Neural progenitor cell (in vitro differentiated cells): ENCODE measurements at regions not wholly inside any gene's neighbourhood (a gene's known extent, or its start where the extent isn't known, plus 50 kb on each side); places are given as distances from the start of the nearest gene placed in this dataset.

Source experiments
- EZH2phosphoT487 ChIP-seq: fragments of 200-600 bp; sonication (generic); IDR thresholded peaks from 2 replicates; pipeline ENCODE4 v1.6.1; 2017; ENCODE audit warnings: antibody characterized with exemption
- TF ChIP-seq, protein P1 (sequence below): fragments of 200-600 bp; sonication (generic); IDR thresholded peaks from 2 replicates; pipeline ENCODE4 v1.5.1; 2017; ENCODE audit warnings: antibody characterized with exemption, mild to moderate bottlenecking

DNA sequence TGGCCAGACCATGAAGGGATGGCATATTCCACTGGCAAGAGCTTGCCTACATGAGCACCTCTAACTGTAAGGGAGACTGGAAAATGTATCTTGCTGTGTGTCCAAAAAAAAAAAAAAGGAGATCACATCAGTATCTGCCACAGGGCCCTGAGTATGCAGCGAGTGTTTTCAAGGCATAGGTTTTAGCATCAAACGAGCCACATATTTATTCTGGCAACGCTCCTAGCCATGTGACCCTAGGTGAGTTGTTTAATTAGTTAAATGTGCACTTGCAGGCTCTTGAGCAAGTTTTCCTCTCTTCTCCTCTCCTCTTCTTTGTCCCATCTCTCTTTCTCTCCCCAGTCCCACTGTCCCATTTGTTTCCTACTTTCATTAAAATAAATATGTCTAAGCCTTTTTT lies 428.7 kb upstream of the AKR1E2 start:
- TF ChIP-seq, protein P1, sequence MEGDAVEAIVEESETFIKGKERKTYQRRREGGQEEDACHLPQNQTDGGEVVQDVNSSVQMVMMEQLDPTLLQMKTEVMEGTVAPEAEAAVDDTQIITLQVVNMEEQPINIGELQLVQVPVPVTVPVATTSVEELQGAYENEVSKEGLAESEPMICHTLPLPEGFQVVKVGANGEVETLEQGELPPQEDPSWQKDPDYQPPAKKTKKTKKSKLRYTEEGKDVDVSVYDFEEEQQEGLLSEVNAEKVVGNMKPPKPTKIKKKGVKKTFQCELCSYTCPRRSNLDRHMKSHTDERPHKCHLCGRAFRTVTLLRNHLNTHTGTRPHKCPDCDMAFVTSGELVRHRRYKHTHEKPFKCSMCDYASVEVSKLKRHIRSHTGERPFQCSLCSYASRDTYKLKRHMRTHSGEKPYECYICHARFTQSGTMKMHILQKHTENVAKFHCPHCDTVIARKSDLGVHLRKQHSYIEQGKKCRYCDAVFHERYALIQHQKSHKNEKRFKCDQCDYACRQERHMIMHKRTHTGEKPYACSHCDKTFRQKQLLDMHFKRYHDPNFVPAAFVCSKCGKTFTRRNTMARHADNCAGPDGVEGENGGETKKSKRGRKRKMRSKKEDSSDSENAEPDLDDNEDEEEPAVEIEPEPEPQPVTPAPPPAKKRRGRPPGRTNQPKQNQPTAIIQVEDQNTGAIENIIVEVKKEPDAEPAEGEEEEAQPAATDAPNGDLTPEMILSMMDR: no peak
- TF ChIP-seq EZH2phosphoT487: no peak
